Fibroblast of lung (primary cell): ENCODE measurements at regions not wholly inside any gene's neighbourhood (a gene's known extent, or its start where the extent isn't known, plus 50 kb on each side); places are given as distances from the start of the nearest gene placed in this dataset.
A peak's percentile ranks its signal among the peaks of the same experiment; 100 is the strongest.

ENCODE experiments used
- DNase-seq, 2 donors: peaks; one replicate each; pipeline versions ENCODE4 v3.0.0 to v3.0.0-alpha.2; 2010; ENCODE audit warnings: low read depth in 2 of 2
- H2AFZ ChIP-seq: 2 replicates; pipeline ENCODE4 v1.5.1; 2012; ENCODE audit warnings: low read length, control low read depth, inconsistent platforms
- H3K27ac ChIP-seq: 2 replicates; pipeline ENCODE4 v1.5.1; 2011; ENCODE audit warnings: low read length, control low read depth; ENCODE audit not compliant: insufficient read depth
- H3K27me3 ChIP-seq: 2 replicates; pipeline ENCODE4 v1.5.1; 2011; ENCODE audit warnings: mild to moderate bottlenecking, low read length; ENCODE audit not compliant: control insufficient read depth, insufficient read depth
- H3K36me3 ChIP-seq: 2 replicates; pipeline ENCODE4 v1.5.1; 2011; ENCODE audit warnings: low read length; ENCODE audit not compliant: control insufficient read depth, insufficient read depth
- H3K4me1 ChIP-seq: 2 replicates; pipeline ENCODE4 v1.5.1; 2011; ENCODE audit warnings: low read length; ENCODE audit not compliant: control insufficient read depth, insufficient read depth; ENCODE audit errors: extremely low read depth
- H3K4me2 ChIP-seq: 2 replicates; pipeline ENCODE4 v1.5.1; 2011; ENCODE audit warnings: low read length, control low read depth; ENCODE audit not compliant: insufficient read depth; ENCODE audit errors: extremely low read depth
- H3K4me3 ChIP-seq, 4 experiments: fragments of 200-600 bp in 1 of 4; sonication (generic) in 1 of 4; replicated peaks in 1 of 4; 2 replicates each; pipeline ENCODE4 v1.5.1; 2011 to 2016; ENCODE audit warnings: low read length in 4 of 4, low read depth in 3 of 4, mild to moderate bottlenecking in 3 of 4, control low read depth in 2 of 4, inconsistent platforms in 1 of 4, mixed read lengths in 1 of 4; ENCODE audit not compliant: insufficient read depth in 1 of 4; ENCODE audit errors: control extremely low read depth in 1 of 4
- H3K79me2 ChIP-seq: 2 replicates; pipeline ENCODE4 v1.5.1; 2012; ENCODE audit warnings: mild to moderate bottlenecking, low read length, inconsistent platforms; ENCODE audit not compliant: control insufficient read depth, insufficient read depth
- H3K9ac ChIP-seq: 2 replicates; pipeline ENCODE4 v1.5.1; 2011; ENCODE audit warnings: mild to moderate bottlenecking, low read length, control low read depth; ENCODE audit not compliant: insufficient read depth
- H3K9me3 ChIP-seq: 2 replicates; pipeline ENCODE4 v1.5.1; 2012; ENCODE audit warnings: low read depth, low read length; ENCODE audit not compliant: control insufficient read depth, insufficient read depth
- H4K20me1 ChIP-seq: 2 replicates; pipeline ENCODE4 v1.5.1; 2011; ENCODE audit warnings: low read length; ENCODE audit not compliant: control insufficient read depth, insufficient read depth; ENCODE audit errors: extremely low read depth
- EZH2 ChIP-seq: IDR thresholded peaks from 2 replicates; pipeline ENCODE4 v1.5.1; 2012; ENCODE audit warnings: low read length, control low read depth, mild to moderate bottlenecking; ENCODE audit errors: missing control alignments
- TF ChIP-seq, protein P1 (sequence below), 2 donors: IDR thresholded peaks in 1 of 2; conservative IDR thresholded peaks in 1 of 2; 1 replicate in 1 of 2; 2 replicates in 1 of 2; pipeline ENCODE4 v1.5.1; 2011 to 2012; ENCODE audit warnings: low read length in 2 of 2, control low read depth in 1 of 2, inconsistent platforms in 1 of 2, low read depth in 1 of 2, mild to moderate bottlenecking in 1 of 2

DNA sequence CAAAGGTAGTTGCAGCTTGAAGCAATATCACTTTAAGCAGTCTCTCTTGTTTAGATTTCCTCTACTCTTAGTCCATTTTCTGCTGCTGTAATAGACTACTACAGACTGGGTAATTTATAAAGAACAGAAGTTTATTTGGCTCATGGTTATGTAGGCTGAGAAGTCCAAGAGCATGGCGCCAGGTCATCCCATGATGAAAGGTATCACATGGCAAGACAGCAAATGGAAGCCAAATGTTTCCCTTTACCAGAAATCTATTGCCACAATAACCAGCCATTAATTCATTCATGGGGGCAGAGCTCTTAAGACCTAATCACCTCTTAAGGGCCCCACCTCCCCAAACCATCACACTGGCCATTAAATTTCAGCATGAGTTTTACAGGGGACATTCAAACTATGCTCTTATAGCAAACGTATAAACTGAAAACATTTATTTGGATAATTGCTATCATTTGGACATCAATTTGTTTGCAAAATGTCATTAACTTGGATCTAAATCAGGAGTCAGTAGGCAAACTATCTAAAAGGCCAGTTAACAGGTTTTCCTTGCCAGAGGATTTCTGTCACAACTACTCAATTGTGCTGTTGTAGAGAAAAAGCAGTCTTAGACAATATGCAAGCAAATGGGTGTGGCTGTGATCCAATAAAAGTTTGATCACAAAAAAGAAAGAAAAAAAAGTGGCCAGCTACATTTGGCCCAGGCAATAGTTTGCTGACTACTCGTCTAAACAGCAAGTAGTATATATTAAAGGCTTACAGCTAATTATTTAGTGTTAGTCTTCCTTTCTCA, 75.7 kb upstream of the GUCY1A1 start:
- Histone ChIP-seq H3K4me3 (no peak overlapping the region), H3K9ac (no peak overlapping the region), H2AFZ (no peak overlapping the region), H3K79me2 (no peaks in the 10 kb centered on the region), H3K9me3 (no peaks in the 10 kb centered on the region), H3K27ac (no peak overlapping the region), H3K4me2 (no peak overlapping the region), H3K36me3 (no peaks in the 10 kb centered on the region), H4K20me1 (no peaks in the 10 kb centered on the region), H3K27me3 (no peaks in the 10 kb centered on the region), H3K4me1 (peaks cover 4% of the 10 kb centered on the region)
- peak in 1 of 2 donors; percentile 35 for DNase-seq
- TF ChIP-seq EZH2: no peak
- TF ChIP-seq, protein P1, sequence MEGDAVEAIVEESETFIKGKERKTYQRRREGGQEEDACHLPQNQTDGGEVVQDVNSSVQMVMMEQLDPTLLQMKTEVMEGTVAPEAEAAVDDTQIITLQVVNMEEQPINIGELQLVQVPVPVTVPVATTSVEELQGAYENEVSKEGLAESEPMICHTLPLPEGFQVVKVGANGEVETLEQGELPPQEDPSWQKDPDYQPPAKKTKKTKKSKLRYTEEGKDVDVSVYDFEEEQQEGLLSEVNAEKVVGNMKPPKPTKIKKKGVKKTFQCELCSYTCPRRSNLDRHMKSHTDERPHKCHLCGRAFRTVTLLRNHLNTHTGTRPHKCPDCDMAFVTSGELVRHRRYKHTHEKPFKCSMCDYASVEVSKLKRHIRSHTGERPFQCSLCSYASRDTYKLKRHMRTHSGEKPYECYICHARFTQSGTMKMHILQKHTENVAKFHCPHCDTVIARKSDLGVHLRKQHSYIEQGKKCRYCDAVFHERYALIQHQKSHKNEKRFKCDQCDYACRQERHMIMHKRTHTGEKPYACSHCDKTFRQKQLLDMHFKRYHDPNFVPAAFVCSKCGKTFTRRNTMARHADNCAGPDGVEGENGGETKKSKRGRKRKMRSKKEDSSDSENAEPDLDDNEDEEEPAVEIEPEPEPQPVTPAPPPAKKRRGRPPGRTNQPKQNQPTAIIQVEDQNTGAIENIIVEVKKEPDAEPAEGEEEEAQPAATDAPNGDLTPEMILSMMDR (conservative IDR thresholded peaks at IDR 0.05 in 1 of 2, IDR thresholded peaks at IDR 0.05 in 1 of 2; ENCODE audit: low read depth in 1 of 2, low read length in 2 of 2): no peak

DNA sequence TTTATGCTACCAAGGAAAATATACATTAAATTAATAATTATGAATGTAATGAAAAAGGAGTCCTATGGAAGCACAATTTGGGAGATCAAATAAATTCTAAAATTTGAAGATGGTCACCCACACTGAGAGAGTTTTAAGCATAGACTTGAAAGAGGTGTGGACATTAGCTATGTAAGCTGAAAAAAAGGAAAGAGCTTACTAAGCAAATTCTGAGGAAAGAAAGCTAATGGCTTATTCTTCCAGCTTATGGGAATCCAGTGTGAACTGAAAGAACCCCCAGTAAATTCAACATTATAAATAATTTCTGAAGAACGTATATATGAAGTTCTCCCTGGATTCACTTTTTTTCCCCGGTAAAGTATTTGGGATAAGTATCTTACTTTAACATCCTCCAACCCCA, 78.2 kb upstream of the GUCY1A1 start:
- Histone ChIP-seq H3K36me3 (no peaks in the 10 kb centered on the region), H4K20me1 (no peaks in the 10 kb centered on the region), H3K9ac (no peak overlapping the region), H3K79me2 (no peaks in the 10 kb centered on the region), H3K4me1 (peaks cover 4% of the 10 kb centered on the region), H3K4me2 (no peak overlapping the region), H3K9me3 (no peaks in the 10 kb centered on the region), H3K27ac (no peak overlapping the region), H3K27me3 (no peaks in the 10 kb centered on the region), H3K4me3 (no peak overlapping the region), H2AFZ (no peak overlapping the region)
- TF ChIP-seq EZH2: no peak
- TF ChIP-seq, protein P1 (conservative IDR thresholded peaks at IDR 0.05 in 1 of 2, IDR thresholded peaks at IDR 0.05 in 1 of 2; ENCODE audit: low read depth in 1 of 2, low read length in 2 of 2): no peak
- DNase-seq: no peak

DNA sequence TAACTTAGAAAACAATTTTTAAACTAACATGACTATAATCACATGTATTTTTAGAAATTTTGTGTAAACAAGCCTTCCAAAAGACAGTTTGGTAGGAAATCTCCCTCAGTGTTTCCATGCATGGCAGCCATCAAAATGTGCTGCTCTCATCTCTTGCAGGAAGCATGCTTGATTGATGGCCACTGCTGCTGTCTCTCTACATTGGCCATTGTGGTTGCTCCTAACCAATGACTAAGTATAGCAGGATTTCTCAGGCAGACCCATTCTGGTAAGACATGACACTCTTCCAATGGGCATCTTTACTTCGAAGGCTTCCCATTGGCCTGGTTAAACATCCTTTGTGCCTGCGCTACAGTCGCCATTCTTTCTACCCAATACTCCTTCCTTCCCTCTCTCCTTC, 78.9 kb upstream of the GUCY1A1 start:
- no peaks in the 10 kb centered on the region for H3K79me2 ChIP-seq
- no peaks in the 10 kb centered on the region for H4K20me1 ChIP-seq
- no peak for DNase-seq
- H3K27ac ChIP-seq: no peak overlapping the region
- no peaks in the 10 kb centered on the region for H3K36me3 ChIP-seq
- no peak overlapping the region for H3K9ac ChIP-seq
- no peak overlapping the region for H2AFZ ChIP-seq
- H3K4me3 ChIP-seq: no peak overlapping the region
- no peaks in the 10 kb centered on the region for H3K9me3 ChIP-seq
- TF ChIP-seq EZH2: no peak
- TF ChIP-seq, protein P1 (conservative IDR thresholded peaks at IDR 0.05 in 1 of 2, IDR thresholded peaks at IDR 0.05 in 1 of 2; ENCODE audit: low read depth in 1 of 2, low read length in 2 of 2): no peak
- H3K27me3 ChIP-seq: no peaks in the 10 kb centered on the region
- H3K4me2 ChIP-seq: no peak overlapping the region
- peaks cover 2% of the 10 kb centered on the region for H3K4me1 ChIP-seq
